ENCODE measurements at regions not wholly inside any gene's neighbourhood (a gene's known extent, or its start where the extent isn't known, plus 50 kb on each side); places are given as distances from the start of the nearest gene placed in this dataset.

- TF ChIP-seq CTCF (conservative IDR thresholded peaks at IDR 0.05; ENCODE audit: low read length), result no peak
- no peak for TF ChIP-seq EZH2phosphoT487 (IDR thresholded peaks at IDR 0.05; ENCODE audit: borderline replicate concordance)
- no peak overlapping the region for H2AFZ ChIP-seq (ENCODE audit: low read length)
Measured at GRCh38 chr10:107855301-107856046, 691.0 kb upstream of the SORCS1 start.

GRCh38 chr10:107848726-107849360 lies 684.3 kb upstream of the SORCS1 start:
- Histone ChIP-seq H3K9ac (ENCODE audit: low read depth, low read length, poor library complexity, severe bottlenecking) (no peak overlapping the region), H3K4me1 (ENCODE audit: insufficient read depth, low read length, poor library complexity, severe bottlenecking) (no peaks in the 10 kb centered on the region), H3K36me3 (ENCODE audit: insufficient read depth, low read length) (no peaks in the 10 kb centered on the region), H4K20me1 (ENCODE audit: insufficient read depth, low read length, poor library complexity, severe bottlenecking) (no peaks in the 10 kb centered on the region), H3K9me2 (replicated peaks; ENCODE audit: low read depth, low read length) (no peaks in the 10 kb centered on the region), H3K4me3 (ENCODE audit: low read length, poor library complexity, severe bottlenecking) (no peak overlapping the region), H3K27me3 (ENCODE audit: insufficient read depth, low read length, poor library complexity, severe bottlenecking) (no peaks in the 10 kb centered on the region), H3K9me3 (ENCODE audit: insufficient read depth, low read depth, low read length) (no peaks in the 10 kb centered on the region), H3K79me2 (ENCODE audit: insufficient read depth, low read length) (no peaks in the 10 kb centered on the region), H3F3A (ENCODE audit: low read depth) (no peaks in the 10 kb centered on the region), H3K4me2 (ENCODE audit: low read depth, low read length, poor library complexity, severe bottlenecking) (no peak overlapping the region), H2AFZ (ENCODE audit: low read length) (no peak overlapping the region)
- TF ChIP-seq EZH2phosphoT487 (IDR thresholded peaks at IDR 0.05; ENCODE audit: borderline replicate concordance) (no peak), CTCF (conservative IDR thresholded peaks at IDR 0.05; ENCODE audit: low read length) (no peak)

More at GRCh38 chr10:107855301-107856046, 691.0 kb upstream of the SORCS1 start:
- Histone ChIP-seq H3K9ac (ENCODE audit: low read depth, low read length, poor library complexity, severe bottlenecking) (no peak overlapping the region), H4K20me1 (ENCODE audit: insufficient read depth, low read length, poor library complexity, severe bottlenecking) (no peaks in the 10 kb centered on the region), H3K4me3 (ENCODE audit: low read length, poor library complexity, severe bottlenecking) (no peak overlapping the region), H3F3A (ENCODE audit: low read depth) (no peaks in the 10 kb centered on the region), H3K27me3 (ENCODE audit: insufficient read depth, low read length, poor library complexity, severe bottlenecking) (no peaks in the 10 kb centered on the region), H3K4me1 (ENCODE audit: insufficient read depth, low read length, poor library complexity, severe bottlenecking) (no peaks in the 10 kb centered on the region), H3K9me3 (ENCODE audit: insufficient read depth, low read depth, low read length) (no peaks in the 10 kb centered on the region), H3K36me3 (ENCODE audit: insufficient read depth, low read length) (no peaks in the 10 kb centered on the region), H3K4me2 (ENCODE audit: low read depth, low read length, poor library complexity, severe bottlenecking) (no peak overlapping the region), H3K9me2 (replicated peaks; ENCODE audit: low read depth, low read length) (no peaks in the 10 kb centered on the region), H3K79me2 (ENCODE audit: insufficient read depth, low read length) (no peaks in the 10 kb centered on the region)

GRCh38 chr10:107847620-107848019 lies 683.1 kb upstream of the SORCS1 start:
- no peak for TF ChIP-seq CTCF (conservative IDR thresholded peaks at IDR 0.05; ENCODE audit: low read length)
- TF ChIP-seq EZH2phosphoT487 (IDR thresholded peaks at IDR 0.05; ENCODE audit: borderline replicate concordance), result no peak
- Histone ChIP-seq H3K4me1 (ENCODE audit: insufficient read depth, low read length, poor library complexity, severe bottlenecking) (no peaks in the 10 kb centered on the region), H4K20me1 (ENCODE audit: insufficient read depth, low read length, poor library complexity, severe bottlenecking) (no peaks in the 10 kb centered on the region), H3K79me2 (ENCODE audit: insufficient read depth, low read length) (no peaks in the 10 kb centered on the region), H3K27me3 (ENCODE audit: insufficient read depth, low read length, poor library complexity, severe bottlenecking) (no peaks in the 10 kb centered on the region), H3F3A (ENCODE audit: low read depth) (no peaks in the 10 kb centered on the region), H3K36me3 (ENCODE audit: insufficient read depth, low read length) (no peaks in the 10 kb centered on the region), H3K4me2 (ENCODE audit: low read depth, low read length, poor library complexity, severe bottlenecking) (no peak overlapping the region), H3K9me3 (ENCODE audit: insufficient read depth, low read depth, low read length) (no peaks in the 10 kb centered on the region), H3K4me3 (ENCODE audit: low read length, poor library complexity, severe bottlenecking) (no peak overlapping the region), H3K9me2 (replicated peaks; ENCODE audit: low read depth, low read length) (no peaks in the 10 kb centered on the region), H2AFZ (ENCODE audit: low read length) (no peak overlapping the region), H3K9ac (ENCODE audit: low read depth, low read length, poor library complexity, severe bottlenecking) (no peak overlapping the region)

All from Loucy (cell line).